ENCODE measurements at regions not wholly inside any gene's neighbourhood (a gene's known extent, or its start where the extent isn't known, plus 50 kb on each side); places are given as distances from the start of the nearest gene placed in this dataset.
"Not testable (repeated sequence)": the region's sequence is repeated elsewhere in the genome, so short reads cannot be mapped to it uniquely, and the experiment has no call there.

- Histone ChIP-seq H3K9me3 (ENCODE audit: control insufficient read depth, insufficient read depth, low read length) (no peaks in the 10 kb centered on the region), H3K4me3 (ENCODE audit: low read length) (no peak overlapping the region), H3K36me3 (ENCODE audit: control insufficient read depth, insufficient read depth, low read length) (no peaks in the 10 kb centered on the region), H3K4me1 (ENCODE audit: control insufficient read depth, insufficient read depth, low read length) (no peaks in the 10 kb centered on the region), H3K27ac (ENCODE audit: low read length) (no peak overlapping the region), H3K27me3 (ENCODE audit: control insufficient read depth, insufficient read depth, low read length) (no peaks in the 10 kb centered on the region)
- no peak for DNase-seq (ENCODE audit: low read depth, low spot score)
- WGBS (ENCODE audit: insufficient coverage, insufficient read length), result no CpG with 5 or more reads among the region's 2 CpGs
Measured at GRCh38 chr3:25907081-25907480, 117.2 kb downstream of the OXSM start.

DNA sequence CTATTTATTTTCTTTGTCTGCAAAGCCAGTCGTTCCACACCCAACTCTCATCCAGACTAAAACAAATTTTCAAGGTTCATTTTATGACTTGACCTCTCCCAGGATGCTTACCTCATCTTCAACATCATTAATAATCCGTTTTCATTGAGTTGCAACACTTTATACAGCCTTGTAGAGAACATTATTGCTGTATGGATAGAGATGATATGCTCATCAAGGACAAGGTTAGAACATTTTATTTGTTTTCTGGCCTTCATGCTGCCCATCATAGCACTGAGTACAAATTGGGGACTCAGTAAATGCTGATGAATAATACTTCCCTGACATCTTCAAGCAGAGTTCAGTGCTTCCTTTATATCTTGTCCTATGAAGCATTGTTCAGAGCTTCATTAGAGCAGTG, 120.2 kb downstream of the OXSM start:
- WGBS (ENCODE audit: insufficient coverage, insufficient read length), result no CpG with 5 or more reads among the region's 2 CpGs
- no peaks in the 10 kb centered on the region for H3K9me3 ChIP-seq (ENCODE audit: control insufficient read depth, insufficient read depth, low read length)
- H3K27me3 ChIP-seq (ENCODE audit: control insufficient read depth, insufficient read depth, low read length), result no peaks in the 10 kb centered on the region
- no peak for DNase-seq (ENCODE audit: low read depth, low spot score)
- H3K27ac ChIP-seq (ENCODE audit: low read length), result no peak overlapping the region
- no peaks in the 10 kb centered on the region for H3K36me3 ChIP-seq (ENCODE audit: control insufficient read depth, insufficient read depth, low read length)
- H3K4me1 ChIP-seq (ENCODE audit: control insufficient read depth, insufficient read depth, low read length), result no peaks in the 10 kb centered on the region
- no peak overlapping the region for H3K4me3 ChIP-seq (ENCODE audit: low read length)

DNA sequence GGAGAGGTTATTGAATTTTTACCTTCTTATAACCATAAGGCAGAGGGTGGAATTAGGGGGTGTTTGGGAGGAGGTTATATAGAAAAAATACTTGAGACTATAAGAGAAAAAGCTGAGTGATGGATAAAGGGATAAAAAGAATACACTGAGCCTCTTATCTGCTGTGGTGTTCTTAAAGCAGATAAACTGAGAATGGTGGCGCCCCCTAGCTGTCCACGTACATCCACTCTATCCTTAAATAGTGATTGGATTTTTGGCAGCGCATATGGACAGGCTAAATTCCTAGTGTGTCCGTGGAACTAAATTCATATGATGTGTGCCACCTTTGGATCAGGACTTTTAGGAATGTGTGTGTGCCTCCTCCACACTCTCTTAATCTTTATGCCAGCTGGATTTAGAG, 121.1 kb downstream of the OXSM start:
- no peak for DNase-seq (ENCODE audit: low read depth, low spot score)
- Histone ChIP-seq H3K9me3 (ENCODE audit: control insufficient read depth, insufficient read depth, low read length) (no peaks in the 10 kb centered on the region), H3K27ac (ENCODE audit: low read length) (no peak overlapping the region), H3K36me3 (ENCODE audit: control insufficient read depth, insufficient read depth, low read length) (no peaks in the 10 kb centered on the region), H3K27me3 (ENCODE audit: control insufficient read depth, insufficient read depth, low read length) (no peaks in the 10 kb centered on the region), H3K4me3 (ENCODE audit: low read length) (no peak overlapping the region), H3K4me1 (ENCODE audit: control insufficient read depth, insufficient read depth, low read length) (no peaks in the 10 kb centered on the region)
- no CpG with 5 or more reads among the region's 4 CpGs for WGBS (ENCODE audit: insufficient coverage, insufficient read length)

DNA sequence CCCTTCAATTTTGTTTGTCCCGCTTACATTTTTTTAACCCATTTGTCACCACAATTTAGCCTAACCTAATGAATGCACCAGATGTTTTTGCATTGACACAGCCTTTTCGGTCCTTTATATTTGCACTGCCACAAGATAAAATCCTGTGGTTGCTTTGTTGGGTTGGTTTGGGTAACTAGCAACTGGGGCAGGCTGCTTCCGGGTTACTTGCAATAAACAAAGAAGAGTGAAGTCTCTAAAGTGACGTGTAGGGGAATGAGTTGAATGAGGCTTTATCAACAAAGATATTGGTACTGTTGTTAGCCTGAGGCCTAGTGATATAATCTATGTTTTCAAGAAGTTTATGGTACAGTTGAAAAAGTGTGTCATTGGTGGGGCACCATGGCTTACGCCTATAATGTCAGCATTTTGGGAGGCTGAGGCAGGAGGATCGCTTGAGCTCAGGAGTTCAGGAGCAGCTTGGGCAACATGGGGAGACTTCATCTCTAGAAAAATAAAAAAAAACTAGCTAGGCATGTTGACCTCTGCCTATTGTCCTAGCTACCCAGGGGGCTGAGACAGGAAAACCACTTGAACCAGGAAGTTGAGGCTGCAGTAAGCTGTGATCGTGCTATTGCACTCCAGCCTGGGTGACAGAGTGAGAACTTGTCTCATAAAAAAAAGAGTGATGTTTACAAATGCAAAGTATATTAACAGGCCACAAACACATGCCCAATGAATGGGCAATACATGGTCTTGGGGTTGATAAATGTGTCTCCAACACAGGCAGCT, 121.8 kb downstream of the OXSM start:
- Histone ChIP-seq H3K4me1 (ENCODE audit: control insufficient read depth, insufficient read depth, low read length) (no peaks in the 10 kb centered on the region), H3K4me3 (ENCODE audit: low read length) (no peak overlapping the region), H3K27ac (ENCODE audit: low read length) (no peak overlapping the region), H3K9me3 (ENCODE audit: control insufficient read depth, insufficient read depth, low read length) (no peaks in the 10 kb centered on the region), H3K36me3 (ENCODE audit: control insufficient read depth, insufficient read depth, low read length) (no peaks in the 10 kb centered on the region), H3K27me3 (ENCODE audit: control insufficient read depth, insufficient read depth, low read length) (no peaks in the 10 kb centered on the region)
- DNase-seq (ENCODE audit: low read depth, low spot score), result no peak
- no CpG with 5 or more reads among the region's 7 CpGs for WGBS (ENCODE audit: insufficient coverage, insufficient read length)

DNA sequence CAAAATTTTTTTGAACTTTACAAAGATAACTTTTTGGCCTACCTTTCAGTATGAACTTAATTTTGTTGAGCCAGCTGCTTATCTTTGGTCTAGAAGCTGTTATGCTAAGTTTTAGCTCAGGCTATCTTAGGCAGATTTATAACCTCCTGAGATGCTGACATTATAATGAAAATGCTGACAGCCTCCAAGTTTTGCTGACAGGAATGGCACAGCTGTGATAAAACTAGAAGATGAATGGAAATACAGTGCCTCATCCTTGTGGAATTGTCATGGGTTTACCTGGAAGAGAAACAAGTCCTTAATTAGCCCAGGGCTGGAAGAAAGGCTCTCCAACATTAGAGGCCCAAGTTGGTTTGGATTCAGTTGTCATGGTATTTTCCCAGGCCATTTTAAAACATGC, 123.3 kb downstream of the OXSM start:
- no peak for DNase-seq (ENCODE audit: low read depth, low spot score)
- H3K27ac ChIP-seq (ENCODE audit: low read length), result no peak overlapping the region

DNA sequence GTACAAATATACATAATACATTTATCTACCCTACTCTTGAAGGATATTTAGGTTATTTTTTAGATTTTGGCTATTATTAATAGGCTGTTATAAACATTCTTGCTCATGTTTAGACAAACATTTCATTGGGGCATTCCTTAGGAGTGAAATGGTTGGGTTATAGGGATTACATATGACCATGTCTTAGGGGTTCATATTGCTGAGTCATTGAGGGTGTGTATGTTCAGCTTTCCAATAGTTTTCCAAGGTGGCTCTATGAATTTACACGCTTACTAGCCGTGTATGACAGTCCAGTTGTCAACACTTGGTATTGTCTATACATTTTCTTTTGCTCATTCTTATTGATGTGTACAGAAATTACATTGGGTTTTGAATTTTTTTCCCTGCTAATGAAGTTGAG, 125.8 kb downstream of the OXSM start:
- no peaks in the 10 kb centered on the region for H3K36me3 ChIP-seq (ENCODE audit: control insufficient read depth, insufficient read depth, low read length)
- no peaks in the 10 kb centered on the region for H3K9me3 ChIP-seq (ENCODE audit: control insufficient read depth, insufficient read depth, low read length)
- no peak overlapping the region for H3K4me3 ChIP-seq (ENCODE audit: low read length)
- no peak for DNase-seq (ENCODE audit: low read depth, low spot score)
- H3K4me1 ChIP-seq (ENCODE audit: control insufficient read depth, insufficient read depth, low read length), result no peaks in the 10 kb centered on the region
- no peak overlapping the region for H3K27ac ChIP-seq (ENCODE audit: low read length)
- H3K27me3 ChIP-seq (ENCODE audit: control insufficient read depth, insufficient read depth, low read length), result no peaks in the 10 kb centered on the region
- no CpG with 5 or more reads among the region's 2 CpGs for WGBS (ENCODE audit: insufficient coverage, insufficient read length)

More for the DNA sequence above, 123.3 kb downstream of the OXSM start:
- no peaks in the 10 kb centered on the region for H3K27me3 ChIP-seq (ENCODE audit: control insufficient read depth, insufficient read depth, low read length)
- no peaks in the 10 kb centered on the region for H3K4me1 ChIP-seq (ENCODE audit: control insufficient read depth, insufficient read depth, low read length)
- no peaks in the 10 kb centered on the region for H3K9me3 ChIP-seq (ENCODE audit: control insufficient read depth, insufficient read depth, low read length)
- H3K36me3 ChIP-seq (ENCODE audit: control insufficient read depth, insufficient read depth, low read length), result no peaks in the 10 kb centered on the region
- H3K4me3 ChIP-seq (ENCODE audit: low read length), result no peak overlapping the region

DNA sequence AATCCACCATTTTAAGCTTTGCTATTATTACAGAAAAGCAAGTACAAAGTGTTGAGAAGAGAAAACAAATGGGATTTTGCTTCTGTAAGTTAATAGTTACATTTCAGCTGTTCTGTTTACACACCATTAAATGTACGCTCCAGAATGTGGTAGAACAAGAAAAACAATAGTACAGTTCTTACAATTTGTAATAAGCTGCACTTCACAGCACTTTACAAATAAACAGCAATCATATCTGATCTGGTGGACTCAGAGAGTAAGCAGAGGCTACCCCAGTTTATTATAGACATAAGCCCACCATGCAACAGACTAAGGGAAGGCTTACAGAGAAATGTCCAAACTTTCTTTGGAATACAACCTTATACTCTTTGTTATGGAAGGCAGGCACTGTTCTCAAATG, 126.4 kb downstream of the OXSM start:
- Histone ChIP-seq H3K4me3 (ENCODE audit: low read length) (no peak overlapping the region), H3K27me3 (ENCODE audit: control insufficient read depth, insufficient read depth, low read length) (no peaks in the 10 kb centered on the region), H3K36me3 (ENCODE audit: control insufficient read depth, insufficient read depth, low read length) (no peaks in the 10 kb centered on the region), H3K27ac (ENCODE audit: low read length) (no peak overlapping the region), H3K9me3 (ENCODE audit: control insufficient read depth, insufficient read depth, low read length) (no peaks in the 10 kb centered on the region), H3K4me1 (ENCODE audit: control insufficient read depth, insufficient read depth, low read length) (no peaks in the 10 kb centered on the region)
- DNase-seq (ENCODE audit: low read depth, low spot score), result no peak
- WGBS (ENCODE audit: insufficient coverage, insufficient read length), result no CpG with 5 or more reads among the region's 1 CpG

DNA sequence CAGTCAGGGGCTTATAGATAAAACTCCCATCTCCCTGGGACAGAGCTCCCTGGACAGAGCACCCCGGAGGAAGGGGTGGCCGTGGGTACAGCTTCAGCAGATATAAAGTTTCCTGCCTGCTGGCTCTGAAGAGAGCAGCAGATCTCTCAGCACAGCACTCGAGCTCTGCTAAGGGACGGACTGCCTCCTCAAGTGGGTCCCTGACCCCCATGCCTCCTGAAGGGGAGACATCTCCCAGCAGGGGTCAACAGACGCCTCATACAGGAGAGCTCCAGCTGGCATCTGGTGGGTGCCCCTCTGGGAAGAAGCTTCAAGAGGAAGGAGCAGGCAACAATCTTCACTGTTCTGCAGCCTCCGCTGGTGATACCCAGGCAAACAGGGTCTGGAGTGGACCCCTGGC, 142.1 kb downstream of the OXSM start:
- H3K27ac ChIP-seq (ENCODE audit: low read length); H3K27me3 ChIP-seq (ENCODE audit: control insufficient read depth, insufficient read depth, low read length); H3K4me1 ChIP-seq (ENCODE audit: control insufficient read depth, insufficient read depth, low read length); DNase-seq (ENCODE audit: low read depth, low spot score); H3K36me3 ChIP-seq (ENCODE audit: control insufficient read depth, insufficient read depth, low read length); H3K4me3 ChIP-seq (ENCODE audit: low read length); H3K9me3 ChIP-seq (ENCODE audit: control insufficient read depth, insufficient read depth, low read length): not testable (repeated sequence)
- no CpG with 5 or more reads among the region's 6 CpGs for WGBS (ENCODE audit: insufficient coverage, insufficient read length)

GRCh38 chr3:25938566-25939325, 148.9 kb downstream of the OXSM start:
- no peaks in the 10 kb centered on the region for H3K27me3 ChIP-seq (ENCODE audit: control insufficient read depth, insufficient read depth, low read length)
- no peak overlapping the region for H3K4me3 ChIP-seq (ENCODE audit: low read length)
- no peak overlapping the region for H3K27ac ChIP-seq (ENCODE audit: low read length)
- no peaks in the 10 kb centered on the region for H3K9me3 ChIP-seq (ENCODE audit: control insufficient read depth, insufficient read depth, low read length)
- DNase-seq (ENCODE audit: low read depth, low spot score), result no peak
- WGBS (ENCODE audit: insufficient coverage, insufficient read length), result no CpG with 5 or more reads among the region's 2 CpGs
- no peaks in the 10 kb centered on the region for H3K36me3 ChIP-seq (ENCODE audit: control insufficient read depth, insufficient read depth, low read length)
- H3K4me1 ChIP-seq (ENCODE audit: control insufficient read depth, insufficient read depth, low read length), result no peaks in the 10 kb centered on the region

GRCh38 chr3:25940935-25941334, 151.0 kb downstream of the OXSM start:
- Histone ChIP-seq H3K9me3 (ENCODE audit: control insufficient read depth, insufficient read depth, low read length) (no peaks in the 10 kb centered on the region), H3K4me1 (ENCODE audit: control insufficient read depth, insufficient read depth, low read length) (no peaks in the 10 kb centered on the region), H3K4me3 (ENCODE audit: low read length) (no peak overlapping the region), H3K27ac (ENCODE audit: low read length) (no peak overlapping the region), H3K27me3 (ENCODE audit: control insufficient read depth, insufficient read depth, low read length) (no peaks in the 10 kb centered on the region), H3K36me3 (ENCODE audit: control insufficient read depth, insufficient read depth, low read length) (no peaks in the 10 kb centered on the region)
- no CpG with 5 or more reads among the region's 2 CpGs for WGBS (ENCODE audit: insufficient coverage, insufficient read length)
- no peak for DNase-seq (ENCODE audit: low read depth, low spot score)

DNA sequence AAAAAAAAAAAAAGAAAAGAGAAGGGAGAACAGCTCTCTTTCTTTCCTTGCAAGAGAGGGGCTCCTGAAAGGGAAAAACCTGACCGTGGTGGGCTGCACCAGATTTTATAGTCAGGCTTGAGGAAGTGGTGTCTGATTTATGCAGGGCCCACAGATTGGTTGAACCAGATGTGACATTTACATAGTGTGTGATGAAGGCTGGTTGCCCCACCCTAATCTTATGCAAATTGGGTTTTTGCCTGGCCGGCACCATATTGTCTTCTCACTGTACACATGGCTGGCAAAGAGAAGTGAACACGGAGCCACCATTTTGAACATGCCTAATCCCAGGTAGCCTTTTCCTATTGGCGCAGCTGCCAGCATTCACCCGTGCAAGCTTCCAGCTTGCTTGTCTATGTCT, 154.4 kb downstream of the OXSM start:
- WGBS (ENCODE audit: insufficient coverage, insufficient read length), result no CpG with 5 or more reads among the region's 5 CpGs

More for the DNA sequence above, 154.4 kb downstream of the OXSM start:
- no peaks in the 10 kb centered on the region for H3K27me3 ChIP-seq (ENCODE audit: control insufficient read depth, insufficient read depth, low read length)
- DNase-seq (ENCODE audit: low read depth, low spot score), result no peak
- H3K4me1 ChIP-seq (ENCODE audit: control insufficient read depth, insufficient read depth, low read length), result no peaks in the 10 kb centered on the region
- no peaks in the 10 kb centered on the region for H3K9me3 ChIP-seq (ENCODE audit: control insufficient read depth, insufficient read depth, low read length)
- H3K4me3 ChIP-seq (ENCODE audit: low read length), result no peak overlapping the region
- H3K27ac ChIP-seq (ENCODE audit: low read length), result no peak overlapping the region
- no peaks in the 10 kb centered on the region for H3K36me3 ChIP-seq (ENCODE audit: control insufficient read depth, insufficient read depth, low read length)
